Ecto neural progenitor cell (in vitro differentiated cells): ENCODE measurements at regions not wholly inside any gene's neighbourhood (a gene's known extent, or its start where the extent isn't known, plus 50 kb on each side); places are given as distances from the start of the nearest gene placed in this dataset.
A peak's percentile ranks its signal among the peaks of the same experiment; 100 is the strongest.
"Not testable (repeated sequence)": the region's sequence is repeated elsewhere in the genome, so short reads cannot be mapped to it uniquely, and the experiment has no call there.

Source experiments
- DNase-seq: peaks from one replicate; pipeline ENCODE4 v3.0.0-alpha.2; 2018; ENCODE audit warnings: low spot score

- no peak for DNase-seq
Observed at GRCh38 chr10:78210976-78211375, 177.3 kb downstream of the RPS24 start.

GRCh38 chr10:78211561-78212051 is 177.9 kb downstream of the RPS24 start:
- peak; percentile 54 for DNase-seq

- DNase-seq, result no peak
Observed at GRCh38 chr10:78212060-78212785, 178.6 kb downstream of the RPS24 start.

GRCh38 chr10:78212786-78213175 is 179.1 kb downstream of the RPS24 start:
- no peak for DNase-seq

GRCh38 chr10:78214955-78215354 is 181.3 kb downstream of the RPS24 start:
- DNase-seq, result no peak

GRCh38 chr10:78215645-78216044 is 182.0 kb downstream of the RPS24 start:
- no peak for DNase-seq

- no peak for DNase-seq
Observed at GRCh38 chr10:78217336-78217735, 183.7 kb downstream of the RPS24 start.

GRCh38 chr10:78218798-78219490 is 185.3 kb downstream of the RPS24 start:
- no peak for DNase-seq

GRCh38 chr10:78219568-78219967 is 185.9 kb downstream of the RPS24 start:
- DNase-seq, result not testable (repeated sequence)

- no peak for DNase-seq
Observed at GRCh38 chr10:78220781-78221180, 187.1 kb downstream of the RPS24 start.

- no peak for DNase-seq
Observed at GRCh38 chr10:78222096-78222790, 188.6 kb downstream of the RPS24 start.

- DNase-seq, result no peak
Observed at GRCh38 chr10:78223088-78223487, 189.4 kb downstream of the RPS24 start.

- DNase-seq, result no peak
Observed at GRCh38 chr10:78224602-78225001, 190.9 kb downstream of the RPS24 start.

GRCh38 chr10:78225594-78225993 is 191.9 kb downstream of the RPS24 start:
- no peak for DNase-seq

- no peak for DNase-seq
Observed at GRCh38 chr10:78229489-78229888, 195.8 kb downstream of the RPS24 start.

- no peak for DNase-seq
Observed at GRCh38 chr10:78229950-78230675, 196.4 kb downstream of the RPS24 start.

GRCh38 chr10:78231327-78231726 is 197.7 kb downstream of the RPS24 start:
- DNase-seq, result no peak

- DNase-seq, result no peak
Observed at GRCh38 chr10:78231939-78232338, 198.3 kb downstream of the RPS24 start.

- no peak for DNase-seq
Observed at GRCh38 chr10:78236416-78237015, 202.9 kb downstream of the RPS24 start.

GRCh38 chr10:78237951-78238350 is 204.3 kb downstream of the RPS24 start:
- DNase-seq, result not testable (repeated sequence)

GRCh38 chr10:78247266-78247665 is 213.6 kb downstream of the RPS24 start:
- no peak for DNase-seq

- no peak for DNase-seq
Observed at GRCh38 chr10:78247821-78248220, 214.2 kb downstream of the RPS24 start.
